Neural crest cell (in vitro differentiated cells): ENCODE measurements at regions not wholly inside any gene's neighbourhood (a gene's known extent, or its start where the extent isn't known, plus 50 kb on each side); places are given as distances from the start of the nearest gene placed in this dataset.

ENCODE experiments used
- DNase-seq: peaks from one replicate; pipeline ENCODE4 v3.0.0; 2021; ENCODE audit warnings: low read depth, mixed read lengths, low spot score
- H3K27ac Mint-ChIP-seq: one replicate; pipeline ENCODE4 v1.8.0; 2021; ENCODE audit warnings: mild to moderate bottlenecking, mixed read lengths; ENCODE audit not compliant: unreplicated experiment
- H3K27me3 Mint-ChIP-seq: 2 replicates; pipeline ENCODE4 v1.8.0; 2021; ENCODE audit warnings: low read depth, mild to moderate bottlenecking, mixed read lengths
- H3K36me3 Mint-ChIP-seq: 2 replicates; pipeline ENCODE4 v1.8.0; 2021; ENCODE audit warnings: low read depth, mild to moderate bottlenecking, mixed read lengths
- H3K4me1 Mint-ChIP-seq: 2 replicates; pipeline ENCODE4 v1.8.0; 2021; ENCODE audit warnings: mixed read lengths
- H3K4me3 Mint-ChIP-seq: one replicate; pipeline ENCODE4 v1.8.0; 2021; ENCODE audit warnings: mild to moderate bottlenecking, mixed read lengths
- H3K9me3 Mint-ChIP-seq: 2 replicates; pipeline ENCODE4 v1.8.0; 2021; ENCODE audit warnings: mixed read lengths
- TF ChIP-seq, protein P1 (sequence below): fragments of 200-600 bp; sonication (generic); conservative IDR thresholded peaks from 2 replicates; pipeline ENCODE4 v1.5.0; 2021; ENCODE audit warnings: antibody characterized with exemption, mild to moderate bottlenecking

DNA sequence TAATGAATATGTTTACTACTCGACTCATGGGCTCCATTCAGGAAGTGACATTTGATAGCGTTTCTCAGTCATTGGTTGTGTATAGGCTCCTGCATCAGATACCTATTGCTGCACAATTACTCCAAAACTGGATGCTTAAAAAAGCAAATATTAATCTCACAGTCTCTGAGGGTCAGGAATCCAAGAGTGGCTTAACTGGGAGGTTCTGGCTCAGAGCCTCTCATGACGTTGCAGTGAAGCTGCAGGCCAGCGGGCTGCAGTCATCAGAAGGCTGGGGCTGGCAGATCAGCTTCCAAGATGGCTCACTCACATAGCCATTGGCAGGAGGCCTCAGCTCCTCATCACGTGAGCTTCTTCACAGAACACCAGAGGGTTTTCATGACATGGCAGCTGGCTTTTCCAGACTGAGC is 525.1 kb upstream of the NBEA start:
- no peak overlapping the region for H3K4me3 Mint-ChIP-seq
- H3K9me3 Mint-ChIP-seq = peaks cover 8% of the 10 kb centered on the region
- peaks cover 5% of the 10 kb centered on the region for H3K4me1 Mint-ChIP-seq
- DNase-seq = no peak
- H3K27me3 Mint-ChIP-seq = no peaks in the 10 kb centered on the region
- TF ChIP-seq, protein P1, sequence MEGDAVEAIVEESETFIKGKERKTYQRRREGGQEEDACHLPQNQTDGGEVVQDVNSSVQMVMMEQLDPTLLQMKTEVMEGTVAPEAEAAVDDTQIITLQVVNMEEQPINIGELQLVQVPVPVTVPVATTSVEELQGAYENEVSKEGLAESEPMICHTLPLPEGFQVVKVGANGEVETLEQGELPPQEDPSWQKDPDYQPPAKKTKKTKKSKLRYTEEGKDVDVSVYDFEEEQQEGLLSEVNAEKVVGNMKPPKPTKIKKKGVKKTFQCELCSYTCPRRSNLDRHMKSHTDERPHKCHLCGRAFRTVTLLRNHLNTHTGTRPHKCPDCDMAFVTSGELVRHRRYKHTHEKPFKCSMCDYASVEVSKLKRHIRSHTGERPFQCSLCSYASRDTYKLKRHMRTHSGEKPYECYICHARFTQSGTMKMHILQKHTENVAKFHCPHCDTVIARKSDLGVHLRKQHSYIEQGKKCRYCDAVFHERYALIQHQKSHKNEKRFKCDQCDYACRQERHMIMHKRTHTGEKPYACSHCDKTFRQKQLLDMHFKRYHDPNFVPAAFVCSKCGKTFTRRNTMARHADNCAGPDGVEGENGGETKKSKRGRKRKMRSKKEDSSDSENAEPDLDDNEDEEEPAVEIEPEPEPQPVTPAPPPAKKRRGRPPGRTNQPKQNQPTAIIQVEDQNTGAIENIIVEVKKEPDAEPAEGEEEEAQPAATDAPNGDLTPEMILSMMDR = no peak
- H3K36me3 Mint-ChIP-seq = no peaks in the 10 kb centered on the region
- H3K27ac Mint-ChIP-seq = no peak overlapping the region

DNA sequence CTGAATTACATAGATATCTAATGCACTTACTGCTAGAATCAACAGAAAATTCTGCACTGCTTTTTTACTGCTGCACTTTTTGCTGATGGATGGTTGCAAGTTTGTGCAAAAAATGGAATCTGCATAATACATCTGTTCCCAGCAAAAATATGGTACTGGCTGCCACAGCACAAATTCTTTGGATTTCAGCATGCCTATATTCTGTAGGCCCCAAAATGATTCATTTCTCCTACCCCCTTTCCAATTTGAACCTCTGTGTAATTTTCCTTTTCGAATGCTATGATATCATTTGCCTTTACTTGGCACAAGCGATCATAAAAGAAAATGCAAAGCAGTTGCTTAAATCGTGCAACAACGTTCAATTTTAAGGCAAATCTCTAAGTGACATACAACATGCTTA is 524.2 kb upstream of the NBEA start:
- Mint-ChIP-seq H3K27me3 (no peaks in the 10 kb centered on the region), H3K36me3 (no peaks in the 10 kb centered on the region), H3K4me3 (no peak overlapping the region), H3K4me1 (peaks cover 9% of the 10 kb centered on the region), H3K27ac (no peak overlapping the region), H3K9me3 (peaks cover 8% of the 10 kb centered on the region)
- DNase-seq = no peak
- TF ChIP-seq, protein P1 = no peak

DNA sequence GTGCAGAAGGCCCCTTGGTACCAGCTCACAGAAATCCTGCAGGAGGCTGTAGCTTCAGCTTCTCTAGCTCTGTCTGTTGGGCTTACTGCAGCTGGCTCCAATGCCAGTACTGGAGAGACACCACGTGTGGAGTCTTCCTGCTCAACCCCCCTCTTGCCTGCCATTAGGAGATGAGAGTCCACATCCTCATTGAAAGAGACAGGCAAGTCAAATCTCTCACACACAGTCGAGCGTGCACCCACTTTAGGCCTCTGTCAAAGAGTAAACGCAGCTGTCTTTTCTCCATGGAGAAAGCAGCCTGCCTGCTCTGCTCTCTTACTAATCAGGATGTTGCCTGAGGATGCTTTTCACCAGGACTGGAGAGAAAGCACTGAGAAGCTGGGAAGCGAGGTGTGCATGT is 523.0 kb upstream of the NBEA start:
- Mint-ChIP-seq H3K4me1 (peaks cover 13% of the 10 kb centered on the region), H3K27me3 (no peaks in the 10 kb centered on the region), H3K27ac (no peak overlapping the region), H3K36me3 (no peaks in the 10 kb centered on the region), H3K9me3 (peaks cover 9% of the 10 kb centered on the region), H3K4me3 (no peak overlapping the region)
- DNase-seq = no peak
- TF ChIP-seq, protein P1 = no peak

DNA sequence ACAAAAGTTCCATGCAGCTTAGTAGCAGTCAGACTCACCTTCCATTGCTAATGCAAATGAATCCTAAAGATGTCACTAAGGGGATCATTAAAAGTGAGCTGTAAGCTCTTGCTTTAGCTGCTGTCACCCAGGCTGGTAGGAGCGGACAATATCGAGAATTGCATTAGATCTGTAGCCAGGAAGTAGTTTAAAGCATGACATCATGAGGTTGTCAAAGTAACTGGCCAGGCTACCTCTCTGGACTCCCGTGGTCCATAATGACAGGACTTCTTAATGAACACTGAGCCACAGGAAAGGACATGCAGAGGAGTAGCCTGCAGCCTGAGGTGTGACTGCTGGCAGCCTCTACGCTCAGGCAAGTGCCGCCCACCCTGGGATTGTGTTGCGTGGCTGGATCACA is 522.3 kb upstream of the NBEA start:
- Mint-ChIP-seq H3K27me3 (no peaks in the 10 kb centered on the region), H3K9me3 (peaks cover 5% of the 10 kb centered on the region), H3K36me3 (no peaks in the 10 kb centered on the region), H3K27ac (no peak overlapping the region), H3K4me1 (peaks cover 13% of the 10 kb centered on the region), H3K4me3 (no peak overlapping the region)
- TF ChIP-seq, protein P1 = no peak
- DNase-seq = no peak

DNA sequence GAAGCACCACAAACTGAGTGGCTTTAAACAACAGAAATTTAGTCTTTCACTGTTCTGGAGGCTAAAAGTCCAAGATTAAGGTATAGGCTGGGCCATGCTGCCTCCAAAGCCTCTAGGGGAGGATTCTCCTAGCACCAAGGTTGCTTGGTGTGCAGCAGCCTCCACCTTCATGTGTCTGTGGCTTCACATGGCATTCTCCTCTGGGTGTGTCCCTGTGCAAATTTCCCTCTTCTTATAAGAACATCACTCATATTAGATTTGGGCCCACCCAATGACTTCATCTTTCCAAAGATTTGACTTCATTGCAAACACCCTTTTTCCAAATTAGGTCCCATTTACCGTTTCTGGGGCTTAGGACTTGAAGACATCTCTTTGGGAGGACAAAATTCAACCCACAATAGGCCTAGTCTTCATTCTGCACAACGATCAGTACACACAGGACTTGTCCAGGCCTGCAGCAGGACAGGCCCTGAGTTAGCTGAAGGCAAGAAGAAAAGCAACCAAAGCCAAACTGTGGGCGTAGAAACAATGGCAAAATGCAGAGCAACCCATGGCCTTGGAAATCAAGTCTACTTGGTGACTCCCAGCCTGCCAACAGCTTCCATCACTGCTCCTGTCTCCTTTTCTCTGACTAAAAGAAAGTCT is 521.2 kb upstream of the NBEA start:
- peaks cover 5% of the 10 kb centered on the region for H3K9me3 Mint-ChIP-seq
- no peak for DNase-seq
- H3K27me3 Mint-ChIP-seq = no peaks in the 10 kb centered on the region
- TF ChIP-seq, protein P1 = no peak
- H3K27ac Mint-ChIP-seq = no peak overlapping the region
- no peak overlapping the region for H3K4me3 Mint-ChIP-seq
- no peaks in the 10 kb centered on the region for H3K36me3 Mint-ChIP-seq
- H3K4me1 Mint-ChIP-seq = peaks cover 13% of the 10 kb centered on the region
